ENCODE measurements at regions not wholly inside any gene's neighbourhood (a gene's known extent, or its start where the extent isn't known, plus 50 kb on each side); places are given as distances from the start of the nearest gene placed in this dataset.
"Not testable (repeated sequence)": the region's sequence is repeated elsewhere in the genome, so short reads cannot be mapped to it uniquely, and the experiment has no call there.

GRCh38 chr12:31834150-31834549 is 105.3 kb upstream of the AMN1 start:
- intact Hi-C loops (cut with DNase I), result no loop called here
- no peak for DNase-seq

GRCh38 chr12:31832740-31833729 is 104.2 kb upstream of the AMN1 start:
- intact Hi-C loops (cut with DNase I), result no loop called here
- DNase-seq, result peak in 1 of 42 donors; percentile 12

GRCh38 chr12:31828071-31828470 is 99.2 kb upstream of the AMN1 start:
- intact Hi-C loops (cut with DNase I), result no loop called here
- DNase-seq, result no peak

- intact Hi-C loops (cut with DNase I), result no loop called here
- DNase-seq, result no peak
Measured at GRCh38 chr12:31822761-31823160, 93.9 kb upstream of the AMN1 start.

- intact Hi-C loops (cut with DNase I), result no loop called here
- no peak for DNase-seq
Measured at GRCh38 chr12:31821484-31821883, 92.7 kb upstream of the AMN1 start.

GRCh38 chr12:31820832-31821231 is 92.0 kb upstream of the AMN1 start:
- DNase-seq, result no peak
- intact Hi-C loops (cut with DNase I), result no loop called here

- no peak for DNase-seq
- intact Hi-C loops (cut with DNase I), result no loop called here
Measured at GRCh38 chr12:31819427-31819826, 90.6 kb upstream of the AMN1 start.

GRCh38 chr12:31818623-31819268 is 89.9 kb upstream of the AMN1 start:
- no peak for DNase-seq
- intact Hi-C loops (cut with DNase I), result no loop called here

GRCh38 chr12:31817120-31817519 is 88.3 kb upstream of the AMN1 start:
- no peak for DNase-seq
- intact Hi-C loops (cut with DNase I), result no loop called here

GRCh38 chr12:31815096-31815495 is 86.3 kb upstream of the AMN1 start:
- DNase-seq, result no peak
- intact Hi-C loops (cut with DNase I), result no loop called here

- no peak for DNase-seq
- intact Hi-C loops (cut with DNase I), result no loop called here
Measured at GRCh38 chr12:31813305-31813704, 84.5 kb upstream of the AMN1 start.

GRCh38 chr12:31807773-31808097 is 78.9 kb upstream of the AMN1 start:
- no peak for DNase-seq
- intact Hi-C loops (cut with DNase I), result no loop called here

- intact Hi-C loops (cut with DNase I); DNase-seq: not testable (repeated sequence)
Measured at GRCh38 chr12:31807081-31807772, 78.4 kb upstream of the AMN1 start.

- intact Hi-C loops (cut with DNase I); DNase-seq: not testable (repeated sequence)
Measured at GRCh38 chr12:31805681-31806080, 76.9 kb upstream of the AMN1 start.

GRCh38 chr12:31804707-31805106 is 75.9 kb upstream of the AMN1 start:
- DNase-seq; intact Hi-C loops (cut with DNase I): not testable (repeated sequence)

- intact Hi-C loops (cut with DNase I), result no loop called here
- no peak for DNase-seq
Measured at GRCh38 chr12:31804185-31804504, 75.3 kb upstream of the AMN1 start.

- intact Hi-C loops (cut with DNase I), result no loop called here
- no peak for DNase-seq
Measured at GRCh38 chr12:31803306-31804184, 74.7 kb upstream of the AMN1 start.

- intact Hi-C loops (cut with DNase I), result no loop called here
- DNase-seq, result no peak
Measured at GRCh38 chr12:31801872-31802271, 73.1 kb upstream of the AMN1 start.

- no peak for DNase-seq
- intact Hi-C loops (cut with DNase I), result no loop called here
Measured at GRCh38 chr12:31797230-31797872, 68.5 kb upstream of the AMN1 start.
